ENCODE measurements at regions not wholly inside any gene's neighbourhood (a gene's known extent, or its start where the extent isn't known, plus 50 kb on each side); places are given as distances from the start of the nearest gene placed in this dataset.
"Not testable (repeated sequence)": the region's sequence is repeated elsewhere in the genome, so short reads cannot be mapped to it uniquely, and the experiment has no call there.

DNA sequence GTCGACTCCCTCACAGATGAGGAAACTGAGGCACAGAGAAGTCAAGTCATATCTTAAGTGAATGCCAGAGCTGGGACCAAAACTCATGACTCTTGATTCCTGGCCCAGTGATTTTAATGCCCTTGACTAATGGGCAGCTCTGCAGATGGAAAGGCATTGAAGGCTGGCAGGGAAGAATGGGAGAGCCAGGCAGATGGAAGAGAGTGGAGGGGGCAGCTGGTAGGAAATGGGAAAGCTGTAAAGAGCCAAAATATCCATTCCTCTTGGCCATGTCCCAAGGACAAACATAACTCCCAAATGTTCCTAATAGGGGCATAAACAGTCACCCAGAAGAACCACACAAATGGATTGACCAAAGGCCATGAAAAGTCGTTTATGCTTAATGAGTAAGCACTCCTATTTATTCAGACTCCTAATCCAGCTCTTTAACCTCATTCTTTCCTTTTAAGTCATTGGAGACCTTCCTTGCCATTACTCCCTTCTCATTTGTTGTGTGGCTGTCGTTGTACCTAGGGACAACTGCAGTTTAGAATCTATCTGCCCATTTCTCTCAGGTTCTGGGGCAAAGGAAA, 330.5 kb upstream of the ROPN1 start:
- no peak for DNase-seq

DNA sequence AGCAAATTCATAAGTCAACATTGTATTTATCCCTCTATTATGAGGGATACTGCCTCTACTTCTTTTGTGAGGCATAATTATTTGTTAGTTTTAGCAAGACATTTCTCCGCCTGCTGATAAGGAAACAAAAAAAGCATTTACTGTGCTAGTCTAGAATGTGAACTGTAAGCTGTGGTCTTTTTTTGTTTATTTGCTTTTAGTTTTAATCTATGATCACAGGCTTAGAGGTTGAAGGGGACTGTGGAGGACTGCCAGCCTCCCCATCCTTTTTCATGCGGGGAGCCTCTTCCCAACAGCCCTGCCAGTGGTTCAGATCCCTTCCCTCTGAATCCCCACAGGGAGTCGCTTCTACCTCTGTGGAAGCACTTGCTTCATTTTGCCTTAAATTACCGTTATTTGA, 331.0 kb upstream of the ROPN1 start:
- DNase-seq = no peak

DNA sequence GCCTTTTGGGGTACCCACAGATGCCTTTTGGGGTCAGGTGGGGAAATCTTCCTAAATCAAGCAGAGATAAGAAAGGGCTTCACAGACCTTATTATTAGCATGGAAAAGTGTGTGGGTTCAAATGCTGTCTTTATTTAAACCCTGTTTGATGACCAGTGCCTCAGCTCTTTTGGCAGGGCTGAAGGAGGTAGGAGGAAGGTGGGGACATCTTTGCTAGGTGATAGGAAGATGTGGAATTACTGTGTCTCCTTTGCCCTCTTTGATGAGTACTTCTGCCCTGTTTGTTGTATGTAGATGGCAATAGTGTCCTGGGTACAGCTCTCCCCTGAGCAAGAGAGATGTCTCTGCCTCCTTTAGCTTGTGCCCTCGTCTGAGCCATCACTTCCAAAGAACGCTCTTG, 333.3 kb upstream of the ROPN1 start:
- no peak for DNase-seq

DNA sequence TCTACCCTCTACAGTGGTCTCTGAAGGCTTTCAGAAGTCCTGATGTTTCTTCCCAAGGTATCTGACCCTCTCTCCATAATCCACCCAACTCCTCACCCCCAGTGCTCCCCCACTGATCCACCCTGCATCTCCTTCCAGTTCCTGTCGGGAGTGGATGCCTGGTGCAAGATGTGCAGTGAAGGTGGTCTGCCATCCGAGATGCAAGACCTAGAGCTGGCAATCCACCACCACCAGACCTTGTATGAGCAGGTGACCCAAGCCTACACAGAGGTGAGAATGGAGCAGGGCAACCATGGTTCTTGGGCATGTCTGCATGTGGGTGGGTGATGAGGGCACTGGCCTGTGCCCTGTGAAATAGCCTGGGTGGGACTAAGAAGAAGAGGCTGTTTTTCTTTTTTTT, 337.8 kb upstream of the ROPN1 start:
- DNase-seq = no peak

DNA sequence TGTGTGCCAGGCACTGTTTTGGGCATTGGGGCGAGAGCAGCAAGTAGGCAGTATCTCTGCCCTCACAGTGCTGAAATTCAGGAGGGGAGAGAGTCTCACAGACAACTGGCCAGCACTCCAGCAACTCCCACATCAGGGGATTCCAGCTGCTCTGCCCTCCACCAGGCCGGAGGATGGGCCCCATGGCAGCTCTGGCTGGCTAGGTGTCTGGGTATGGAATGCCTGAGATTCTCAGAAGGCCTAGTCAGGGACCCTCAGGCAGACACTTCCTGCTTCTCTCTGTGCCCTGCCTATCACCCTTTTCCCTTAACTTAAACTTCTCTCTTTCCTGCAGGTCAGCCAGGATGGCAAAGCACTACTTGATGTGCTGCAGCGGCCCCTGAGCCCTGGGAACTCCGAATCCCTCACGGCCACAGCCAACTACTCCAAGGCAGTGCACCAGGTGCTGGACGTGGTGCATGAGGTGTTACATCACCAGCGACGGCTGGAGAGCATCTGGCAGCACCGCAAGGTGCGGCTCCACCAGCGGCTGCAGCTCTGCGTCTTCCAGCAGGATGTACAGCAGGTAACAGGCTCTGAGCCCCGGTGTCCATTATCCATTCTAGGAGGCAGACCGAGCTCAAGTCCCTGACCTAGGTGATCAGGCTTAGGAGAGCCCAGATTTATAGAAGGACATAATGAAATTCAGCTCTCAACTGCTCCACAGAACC, 342.2 kb upstream of the ROPN1 start:
- no peak for DNase-seq

DNA sequence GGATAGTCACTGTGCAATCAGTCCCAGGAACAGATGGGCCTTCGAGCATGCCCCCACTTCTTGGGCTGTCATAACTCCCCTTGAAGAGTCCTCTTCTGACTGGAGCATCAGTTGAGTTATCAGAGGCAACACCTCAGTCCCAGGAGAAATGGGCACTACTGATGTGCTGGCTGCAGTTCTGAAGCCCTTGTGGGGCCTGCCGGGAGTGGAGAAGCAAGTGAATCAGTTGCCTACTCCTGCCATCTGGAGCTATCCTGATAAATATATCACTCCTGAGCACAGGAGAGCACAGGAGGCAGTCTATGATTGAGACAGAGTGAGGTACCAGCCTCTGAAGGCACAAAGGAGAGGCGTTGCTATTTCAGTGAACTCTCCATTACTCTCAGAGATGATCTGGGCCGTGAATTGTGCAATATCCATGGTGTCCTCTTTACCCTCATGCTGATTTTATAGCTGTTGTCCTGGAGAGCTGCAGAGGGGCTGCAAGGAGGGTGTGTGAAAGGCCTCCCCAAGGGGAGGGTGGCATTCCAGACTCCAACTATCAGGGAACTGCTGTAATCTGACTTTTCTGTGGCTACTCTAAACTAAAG, 344.2 kb upstream of the ROPN1 start:
- DNase-seq = no peak

DNA sequence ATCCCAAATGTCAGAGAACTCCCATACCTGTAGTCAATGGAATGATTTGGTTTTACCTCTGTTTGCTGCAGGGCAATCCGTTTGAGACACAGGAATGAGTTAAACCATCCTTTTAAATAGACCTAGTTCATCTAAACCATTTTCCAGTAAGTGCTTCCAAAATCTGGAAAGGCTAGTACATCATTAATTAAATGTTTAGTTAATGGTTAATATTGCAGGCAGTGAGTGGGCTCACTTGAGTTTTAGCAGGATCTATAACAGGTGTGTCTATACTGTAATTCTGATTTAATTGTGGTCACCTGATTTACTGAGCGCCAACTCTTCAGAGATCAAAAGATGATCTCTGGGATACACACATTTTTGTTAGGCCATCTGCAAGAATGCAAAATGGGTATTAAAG, 353.9 kb upstream of the ROPN1 start:
- no peak for DNase-seq

DNA sequence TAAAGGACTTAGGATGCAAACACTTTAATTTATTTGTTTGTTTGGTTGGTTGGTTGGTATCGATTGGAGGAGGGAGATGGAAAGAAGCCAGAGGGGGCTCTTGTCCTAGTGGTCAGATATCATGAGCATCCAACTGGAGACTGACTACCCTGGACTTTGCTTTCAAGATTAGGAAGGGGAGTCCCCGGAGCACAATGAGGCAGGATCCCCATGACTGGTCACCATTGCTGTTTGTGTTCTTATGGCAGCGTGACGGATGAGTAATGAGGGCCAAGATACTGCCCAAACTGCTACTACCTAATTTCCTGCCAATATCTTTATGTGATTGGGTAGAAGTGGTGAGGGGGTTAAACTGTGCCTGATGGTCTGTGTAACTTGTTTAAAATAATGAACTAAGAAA, 354.6 kb upstream of the ROPN1 start:
- DNase-seq = no peak

DNA sequence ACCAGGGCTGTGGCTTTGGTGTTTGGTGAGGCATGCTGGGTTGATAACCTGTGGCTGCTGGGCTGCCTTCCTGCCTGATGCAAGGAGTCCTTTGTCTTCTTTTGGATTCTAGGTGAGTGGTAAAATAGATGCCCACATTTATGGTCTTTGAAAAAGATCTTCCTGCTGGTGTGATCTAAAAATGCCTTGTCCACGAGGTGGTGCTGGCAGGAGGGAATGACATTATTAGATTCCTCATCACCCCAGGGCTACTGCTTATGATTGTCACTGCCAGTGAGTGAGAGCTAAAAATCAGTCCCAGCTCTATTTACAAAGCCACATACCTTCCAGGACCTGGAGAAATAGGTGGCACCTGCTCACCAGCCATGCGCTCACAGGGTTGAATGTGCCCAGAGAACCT, 355.5 kb upstream of the ROPN1 start:
- DNase-seq = no peak

DNA sequence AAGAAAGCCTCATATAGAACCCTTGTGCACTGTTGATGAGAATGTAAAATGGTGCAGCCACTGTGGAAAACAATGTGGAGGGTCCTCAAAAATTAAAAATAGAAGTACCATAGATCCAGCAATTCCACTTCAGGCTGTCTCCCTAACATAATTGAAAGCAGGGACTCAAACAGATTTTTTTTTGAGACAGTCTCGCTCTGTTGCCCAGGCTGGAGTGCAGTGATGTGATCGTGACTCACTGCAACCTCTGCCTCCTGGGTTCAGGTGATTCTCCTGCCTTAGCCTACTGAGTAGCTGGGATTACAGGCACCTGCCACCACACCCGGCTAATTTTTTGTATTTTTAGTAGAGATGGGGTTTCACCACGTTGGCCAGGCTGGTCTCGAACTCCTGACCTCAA, 356.6 kb upstream of the ROPN1 start:
- DNase-seq = not testable (repeated sequence)

DNA sequence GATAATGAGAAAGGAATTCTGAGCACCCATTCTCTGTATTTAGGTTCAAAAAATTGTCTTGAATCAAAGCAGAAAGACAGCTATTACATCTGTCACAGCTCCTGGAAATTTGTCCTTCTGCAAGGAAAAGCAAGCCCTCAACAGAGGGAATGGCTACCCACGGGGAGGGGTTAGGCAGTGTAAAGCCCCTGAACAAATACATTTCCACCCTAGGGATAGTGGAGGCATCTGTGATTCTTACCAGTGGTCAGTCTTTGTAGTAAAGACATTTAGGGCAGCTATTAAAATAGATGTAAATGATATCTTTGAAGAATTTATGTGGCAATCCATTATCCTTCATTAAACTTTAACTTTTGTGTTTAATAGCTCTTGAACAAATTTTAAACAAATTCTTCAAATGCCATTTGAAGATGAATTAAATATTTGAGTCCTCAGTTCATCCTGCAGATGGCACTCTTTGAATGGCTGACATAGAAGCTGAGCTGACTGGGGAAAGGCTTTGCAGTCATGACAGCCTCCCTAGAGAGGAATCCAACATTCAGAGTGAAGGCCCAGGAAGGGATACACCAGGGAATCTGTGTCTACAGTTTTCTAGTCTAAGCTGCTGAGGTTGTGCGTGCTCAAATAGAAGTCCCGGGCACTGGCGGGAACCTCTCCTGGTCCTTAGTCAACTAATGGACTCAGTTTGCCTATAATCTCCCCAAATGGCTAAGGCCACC, 359.7 kb upstream of the ROPN1 start:
- peak; percentile 11 to 38 for DNase-seq

DNA sequence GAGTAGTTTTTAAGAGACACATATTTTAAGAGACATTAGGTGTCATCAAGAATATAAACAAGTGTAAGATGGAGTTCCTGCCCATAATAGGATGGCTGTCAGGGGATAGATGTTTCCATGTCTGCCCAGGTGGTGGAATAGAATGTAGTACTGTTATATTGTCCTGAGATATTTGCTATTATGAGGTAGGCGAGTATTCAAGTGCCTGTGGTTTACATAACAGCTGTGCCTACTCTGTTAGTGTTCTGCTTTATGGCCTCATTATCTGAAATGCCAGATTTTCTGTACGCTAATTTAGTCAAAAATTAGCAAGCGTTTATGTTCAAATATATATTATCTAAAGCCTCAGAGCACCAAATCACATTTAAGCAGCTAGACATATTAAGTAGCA, 360.2 kb upstream of the ROPN1 start:
- no peak for DNase-seq

DNA sequence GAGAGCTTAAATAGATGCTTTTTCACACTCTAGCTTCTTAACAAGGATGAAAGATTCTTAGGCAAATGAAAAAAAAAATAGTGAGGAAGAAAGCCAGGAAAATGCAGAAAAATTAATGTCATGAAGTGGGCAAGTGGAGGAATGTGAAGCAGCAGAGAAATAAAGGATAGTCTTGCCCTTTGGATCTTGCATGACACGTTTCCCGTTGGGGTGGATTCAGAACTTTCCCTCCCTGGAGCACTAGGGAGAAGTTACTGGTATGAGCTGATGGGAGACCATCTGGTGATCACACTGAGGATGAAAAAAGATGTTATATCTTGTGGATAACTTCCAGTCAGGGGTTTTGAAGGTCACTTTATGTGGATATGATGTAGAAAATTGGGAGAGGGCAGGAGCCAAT, 361.8 kb upstream of the ROPN1 start:
- DNase-seq = no peak

DNA sequence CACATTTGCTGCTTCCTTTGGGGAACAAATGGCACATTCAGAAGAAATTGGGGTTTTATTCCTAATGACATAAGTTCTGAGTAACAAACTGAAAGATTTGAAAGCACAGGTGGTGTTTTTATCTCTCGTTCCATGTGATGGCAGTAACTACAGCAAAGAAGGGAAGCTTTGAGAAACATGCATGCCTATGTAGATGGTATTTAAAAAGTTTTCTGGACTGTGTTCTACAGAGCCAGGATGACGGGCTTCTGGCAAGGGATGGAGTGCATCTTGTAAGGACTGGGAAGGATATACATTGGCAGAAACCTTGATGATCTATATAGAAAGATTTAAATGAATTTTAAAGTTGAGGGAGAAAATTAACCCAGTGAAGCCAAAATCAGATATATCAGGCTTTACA, 362.2 kb upstream of the ROPN1 start:
- DNase-seq = no peak

DNA sequence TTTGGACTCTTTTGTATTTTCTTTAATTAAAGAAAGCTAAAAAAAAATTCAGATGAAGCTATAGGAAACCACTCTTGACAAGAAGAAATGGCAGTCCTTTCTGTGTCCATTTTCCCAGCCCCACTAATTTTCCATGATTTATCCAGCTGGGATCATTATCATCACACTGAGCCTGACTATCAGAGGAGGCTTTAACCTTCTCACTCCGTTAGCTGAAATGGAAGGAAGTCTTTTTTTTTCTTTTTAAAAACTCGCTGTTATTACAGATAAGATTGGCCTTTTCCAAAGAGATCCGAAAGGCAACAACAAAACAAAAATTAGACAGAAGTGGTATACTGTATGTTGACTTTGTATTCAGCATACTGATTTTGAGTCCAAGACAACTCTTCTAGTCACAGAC, 366.2 kb upstream of the ROPN1 start:
- DNase-seq = no peak

DNA sequence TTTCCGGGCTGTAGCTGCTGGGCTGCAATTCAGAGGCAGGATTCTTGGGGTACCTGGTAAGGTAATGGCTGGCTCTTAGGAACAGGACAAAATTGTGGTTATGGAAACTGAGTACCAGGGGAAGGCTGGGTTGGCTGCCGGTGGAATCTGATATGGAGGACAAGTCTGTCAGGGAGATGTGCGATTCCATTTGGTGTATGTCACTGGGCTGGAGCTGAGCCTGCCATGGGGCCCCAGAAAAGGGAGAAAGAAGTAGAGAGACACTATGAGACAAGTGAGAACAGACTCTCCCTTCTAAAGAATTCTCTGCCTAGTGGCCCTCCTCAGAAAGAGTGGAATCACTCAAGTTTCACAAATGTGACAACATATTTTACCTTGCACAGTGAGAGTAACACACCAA, 368.2 kb upstream of the ROPN1 start:
- no peak for DNase-seq

DNA sequence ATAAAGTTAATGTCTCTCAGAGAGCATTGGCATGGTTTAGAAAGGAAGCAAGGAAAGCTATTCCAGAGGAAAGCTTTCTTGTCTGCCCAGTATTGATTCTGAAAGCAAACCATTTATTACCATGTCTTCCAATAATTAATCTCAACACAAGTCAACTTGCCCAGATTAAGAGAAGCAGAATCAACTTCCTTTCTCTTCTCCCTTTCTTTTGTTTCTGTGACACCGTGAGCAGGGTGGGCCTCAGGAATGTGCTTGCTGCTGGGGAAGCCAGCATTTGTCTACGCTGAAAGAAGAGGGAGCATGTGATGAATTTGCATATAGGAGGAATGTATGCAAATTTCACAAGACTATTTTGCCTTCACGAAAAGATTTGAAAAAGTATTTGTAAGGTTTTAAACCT, 368.6 kb upstream of the ROPN1 start:
- no peak for DNase-seq

DNA sequence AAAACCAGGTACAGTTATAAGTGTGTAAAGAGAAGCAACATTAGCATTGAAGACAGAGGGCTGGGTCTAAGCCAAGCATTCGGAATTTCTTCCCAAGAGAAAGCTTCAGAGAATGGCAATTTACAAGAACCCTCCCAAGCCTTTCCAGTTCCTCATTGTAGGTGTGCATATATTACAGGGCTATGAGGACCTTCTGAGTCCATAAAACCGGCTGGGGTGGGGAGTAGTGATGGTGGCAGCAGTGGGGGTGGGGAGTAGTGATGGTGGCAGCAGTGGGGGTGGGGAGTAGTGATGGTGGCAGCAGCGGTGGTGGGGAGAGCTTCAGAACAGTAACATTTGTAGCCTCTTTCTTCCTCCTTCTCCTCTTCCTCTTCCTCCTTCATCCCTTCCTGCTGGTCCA, 368.7 kb upstream of the UMPS start:
- DNase-seq = no peak

DNA sequence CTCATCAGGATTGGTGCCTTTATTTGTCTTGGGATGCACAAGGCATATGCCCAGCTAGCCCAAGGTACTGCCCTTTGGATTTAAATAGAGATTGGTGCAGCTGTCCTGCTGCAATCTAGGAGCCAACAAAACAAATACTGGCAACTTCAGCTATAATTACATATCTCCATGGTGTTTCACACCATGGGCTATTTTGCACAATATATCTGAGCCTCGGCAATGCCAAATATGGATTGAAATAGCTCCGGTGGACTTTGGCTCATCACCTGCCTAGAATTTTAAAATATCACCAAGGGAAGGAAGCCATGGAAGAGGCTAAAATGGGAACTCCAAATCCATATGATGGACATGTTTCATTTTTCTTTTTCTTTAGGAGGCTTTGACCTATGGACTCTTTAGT, 367.8 kb upstream of the UMPS start:
- no peak for DNase-seq

DNA sequence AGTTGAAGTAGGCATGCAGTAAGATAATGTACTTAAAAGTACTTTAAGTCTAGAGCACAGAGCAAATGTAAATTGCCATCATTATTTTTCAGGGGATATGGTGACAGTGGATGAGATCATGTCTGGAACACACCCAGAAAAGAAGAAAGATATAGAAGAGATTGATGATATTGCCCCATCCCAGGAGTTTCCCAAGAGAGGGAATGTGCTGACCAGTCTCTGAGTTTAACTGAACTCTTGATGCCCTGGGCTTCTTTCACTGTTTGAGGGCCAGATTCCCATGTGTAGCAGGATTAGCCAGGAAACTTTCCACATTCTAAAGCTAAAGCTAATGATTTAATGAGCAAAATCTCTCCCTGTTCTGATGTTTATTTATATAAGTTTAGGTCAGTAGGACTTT, 366.8 kb upstream of the UMPS start:
- DNase-seq = no peak

DNA sequence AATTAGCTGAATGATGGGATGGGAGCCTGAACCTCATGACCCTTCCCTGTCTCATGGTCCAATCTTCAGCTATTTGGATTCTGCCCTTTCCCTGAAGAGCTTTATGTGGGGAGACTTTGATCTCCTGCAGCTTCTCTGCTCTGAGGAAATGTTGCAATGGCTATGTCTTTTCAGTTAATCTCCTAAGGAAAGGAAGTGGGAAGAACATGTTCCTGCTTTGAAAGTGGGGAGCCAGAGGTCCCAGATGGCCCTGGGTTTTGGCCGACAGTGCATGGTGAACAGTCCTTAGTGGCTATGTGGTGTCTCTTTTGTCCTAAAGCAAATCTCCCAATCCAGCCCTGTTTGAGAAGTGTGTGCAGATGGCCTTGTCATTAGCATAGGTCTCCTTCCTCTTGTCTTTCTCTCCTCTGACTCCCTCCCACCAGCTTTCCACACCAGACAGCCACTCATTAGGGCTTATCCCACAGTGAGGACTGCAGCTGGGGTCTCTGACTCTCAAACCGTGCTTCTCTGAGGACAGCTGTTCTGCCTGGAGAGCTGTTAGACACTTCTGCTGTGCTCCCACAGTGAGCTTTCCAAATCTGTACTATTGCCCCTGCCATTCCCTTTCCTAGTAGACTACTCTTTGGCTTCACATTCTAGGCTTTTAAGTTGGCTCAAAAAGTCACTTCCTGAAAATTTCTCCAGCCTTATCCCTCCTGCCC, 365.8 kb upstream of the UMPS start:
- DNase-seq = no peak

DNA sequence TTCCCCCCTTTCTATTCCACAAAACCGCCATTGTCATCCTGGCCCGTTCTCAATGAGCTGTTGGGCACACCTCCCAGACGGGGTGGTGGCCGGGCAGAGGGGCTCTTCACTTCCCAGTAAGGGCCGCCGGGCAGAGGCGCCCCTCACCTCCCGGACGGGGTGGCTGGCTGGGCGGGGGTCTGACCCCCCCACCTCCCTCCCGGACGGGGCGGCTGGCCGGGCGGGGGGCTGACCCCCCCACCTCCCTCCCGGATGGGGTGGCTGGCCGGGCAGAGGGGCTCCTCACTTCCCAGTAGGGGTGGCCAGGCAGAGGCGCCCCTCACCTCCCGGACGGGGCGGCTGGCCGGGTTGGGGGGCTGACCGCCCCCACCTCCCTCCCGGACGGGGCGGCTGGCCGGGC, 363.6 kb upstream of the UMPS start:
- not testable (repeated sequence) for DNase-seq

DNA sequence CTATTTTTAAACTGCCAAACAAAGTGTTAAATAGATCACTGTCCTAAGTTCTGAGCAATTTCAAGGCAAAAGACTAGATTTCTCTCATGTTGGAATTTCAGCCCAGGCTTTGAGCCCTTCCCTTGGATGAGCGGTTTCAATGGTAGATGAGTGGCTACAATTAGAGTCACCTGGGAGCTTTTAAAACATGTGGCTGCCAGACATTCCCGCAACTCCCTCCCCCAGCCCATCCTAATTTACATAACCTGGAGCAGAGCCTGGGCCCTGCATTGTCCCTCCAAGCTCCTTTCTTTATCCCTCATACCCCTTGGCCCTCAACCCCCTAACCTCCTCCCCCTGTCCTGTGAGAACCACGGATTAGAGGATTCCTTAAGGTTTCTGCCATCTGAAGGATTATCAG, 357.5 kb upstream of the UMPS start:
- DNase-seq = no peak

Data from inflammatory macrophage (primary cell).